ENCODE measurements at regions not wholly inside any gene's neighbourhood (a gene's known extent, or its start where the extent isn't known, plus 50 kb on each side); places are given as distances from the start of the nearest gene placed in this dataset.

- H3K4me1 ChIP-seq (ENCODE audit: control insufficient read depth in 5 of 5, insufficient read depth in 5 of 5, low read length in 5 of 5), result peaks cover 0 to 36% (median 0%) of the 10 kb centered on the region in 5 donors
- no peaks in the 10 kb centered on the region for H3K9me3 ChIP-seq (ENCODE audit: control insufficient read depth in 4 of 4, insufficient read depth in 3 of 4, low read length in 3 of 4)
- H3K27ac ChIP-seq (ENCODE audit: low read depth in 1 of 2, low read length in 1 of 2), result no peak overlapping the region
- no peaks in the 10 kb centered on the region for H3K36me3 ChIP-seq (ENCODE audit: control insufficient read depth in 4 of 4, insufficient read depth in 4 of 4, low read length in 4 of 4)
- DNase-seq (peak in 2 of 3 donors; percentile 75 to 84), ATAC-seq (ENCODE audit: insufficient read depth, low FRiP score) (no peak)
- no peak overlapping the region for H3K4me3 ChIP-seq
- no peaks in the 10 kb centered on the region for H3K27me3 ChIP-seq (ENCODE audit: control insufficient read depth in 3 of 3, insufficient read depth in 3 of 3, low read length in 2 of 3)
- no peak overlapping the region for H3K9ac ChIP-seq (ENCODE audit: insufficient read depth in 1 of 2, low read length in 2 of 2)
- TF ChIP-seq, protein P1, sequence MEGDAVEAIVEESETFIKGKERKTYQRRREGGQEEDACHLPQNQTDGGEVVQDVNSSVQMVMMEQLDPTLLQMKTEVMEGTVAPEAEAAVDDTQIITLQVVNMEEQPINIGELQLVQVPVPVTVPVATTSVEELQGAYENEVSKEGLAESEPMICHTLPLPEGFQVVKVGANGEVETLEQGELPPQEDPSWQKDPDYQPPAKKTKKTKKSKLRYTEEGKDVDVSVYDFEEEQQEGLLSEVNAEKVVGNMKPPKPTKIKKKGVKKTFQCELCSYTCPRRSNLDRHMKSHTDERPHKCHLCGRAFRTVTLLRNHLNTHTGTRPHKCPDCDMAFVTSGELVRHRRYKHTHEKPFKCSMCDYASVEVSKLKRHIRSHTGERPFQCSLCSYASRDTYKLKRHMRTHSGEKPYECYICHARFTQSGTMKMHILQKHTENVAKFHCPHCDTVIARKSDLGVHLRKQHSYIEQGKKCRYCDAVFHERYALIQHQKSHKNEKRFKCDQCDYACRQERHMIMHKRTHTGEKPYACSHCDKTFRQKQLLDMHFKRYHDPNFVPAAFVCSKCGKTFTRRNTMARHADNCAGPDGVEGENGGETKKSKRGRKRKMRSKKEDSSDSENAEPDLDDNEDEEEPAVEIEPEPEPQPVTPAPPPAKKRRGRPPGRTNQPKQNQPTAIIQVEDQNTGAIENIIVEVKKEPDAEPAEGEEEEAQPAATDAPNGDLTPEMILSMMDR (IDR thresholded peaks at IDR 0.05; ENCODE audit: control extremely low read depth, extremely low read depth), result no peak
Observed at GRCh38 chr11:26143566-26144290, 188.2 kb upstream of the ANO3 start.

DNA sequence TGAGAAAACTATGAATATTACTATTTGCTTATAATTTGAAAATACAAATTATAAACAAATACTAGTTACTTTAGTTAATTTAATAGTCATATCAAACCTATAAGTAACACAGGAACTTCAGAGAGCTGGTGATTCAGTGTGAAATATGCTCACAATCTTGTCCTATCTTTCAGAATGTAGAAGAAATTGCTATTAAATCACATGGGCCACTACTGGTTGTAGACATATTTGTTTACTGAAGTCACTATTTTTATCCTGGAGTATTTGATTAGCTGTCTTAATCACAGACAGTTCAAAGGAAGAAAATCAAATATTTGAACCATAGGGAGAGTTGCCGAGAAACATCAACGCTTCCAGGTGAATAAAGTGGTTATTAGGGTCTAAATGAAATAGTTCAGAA lies 187.6 kb upstream of the ANO3 start:
- Histone ChIP-seq H3K9ac (ENCODE audit: insufficient read depth in 1 of 2, low read length in 2 of 2) (no peak overlapping the region), H3K27me3 (ENCODE audit: control insufficient read depth in 3 of 3, insufficient read depth in 3 of 3, low read length in 2 of 3) (no peaks in the 10 kb centered on the region), H3K36me3 (ENCODE audit: control insufficient read depth in 4 of 4, insufficient read depth in 4 of 4, low read length in 4 of 4) (no peaks in the 10 kb centered on the region), H3K9me3 (ENCODE audit: control insufficient read depth in 4 of 4, insufficient read depth in 3 of 4, low read length in 3 of 4) (no peaks in the 10 kb centered on the region), H3K4me1 (ENCODE audit: control insufficient read depth in 5 of 5, insufficient read depth in 5 of 5, low read length in 5 of 5) (peaks cover 0 to 36% (median 0%) of the 10 kb centered on the region in 5 donors), H3K4me3 (no peak overlapping the region), H3K27ac (ENCODE audit: low read depth in 1 of 2, low read length in 1 of 2) (no peak overlapping the region)
- WGBS, 2 donors, result 20 to 81% methylated on average over 2 of the region's 2 CpGs
- TF ChIP-seq, protein P1 (IDR thresholded peaks at IDR 0.05; ENCODE audit: control extremely low read depth, extremely low read depth), result no peak
- ATAC-seq (ENCODE audit: insufficient read depth, low FRiP score), result no peak
- peak in 1 of 3 donors; percentile 49 for DNase-seq

- no peak overlapping the region for H3K4me3 ChIP-seq
- no peaks in the 10 kb centered on the region for H3K36me3 ChIP-seq (ENCODE audit: control insufficient read depth in 4 of 4, insufficient read depth in 4 of 4, low read length in 4 of 4)
- H3K27ac ChIP-seq (ENCODE audit: low read depth in 1 of 2, low read length in 1 of 2), result no peak overlapping the region
- H3K9ac ChIP-seq (ENCODE audit: insufficient read depth in 1 of 2, low read length in 2 of 2), result no peak overlapping the region
- ATAC-seq (ENCODE audit: insufficient read depth, low FRiP score), result no peak
- no peaks in the 10 kb centered on the region for H3K9me3 ChIP-seq (ENCODE audit: control insufficient read depth in 4 of 4, insufficient read depth in 3 of 4, low read length in 3 of 4)
- no peak for DNase-seq
- TF ChIP-seq, protein P1 (IDR thresholded peaks at IDR 0.05; ENCODE audit: control extremely low read depth, extremely low read depth), result no peak
- peaks cover 0 to 36% (median 0%) of the 10 kb centered on the region in 5 donors for H3K4me1 ChIP-seq (ENCODE audit: control insufficient read depth in 5 of 5, insufficient read depth in 5 of 5, low read length in 5 of 5)
- no peaks in the 10 kb centered on the region for H3K27me3 ChIP-seq (ENCODE audit: control insufficient read depth in 3 of 3, insufficient read depth in 3 of 3, low read length in 2 of 3)
Observed at GRCh38 chr11:26144911-26145310, 187.0 kb upstream of the ANO3 start.

DNA sequence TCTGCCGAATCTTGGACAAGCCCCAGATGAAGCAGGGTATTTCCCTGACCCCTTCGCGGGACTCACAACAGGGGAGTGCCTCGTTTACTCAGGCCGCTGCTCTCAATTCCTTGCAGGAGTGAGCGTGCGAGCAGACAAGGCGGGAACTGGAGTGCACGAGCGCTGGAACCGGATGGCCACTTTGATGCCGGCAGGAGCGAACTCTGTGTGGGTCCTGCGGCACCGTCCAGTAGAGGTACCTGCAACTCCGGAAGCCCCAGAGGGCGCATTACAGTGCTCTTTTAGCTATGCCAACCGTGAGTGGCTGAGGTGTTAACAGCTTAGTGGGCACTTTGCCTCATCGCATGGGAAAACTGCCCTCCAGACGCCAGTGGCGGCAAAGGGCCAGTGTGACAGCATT lies 182.3 kb upstream of the ANO3 start:
- no peak overlapping the region for H3K27ac ChIP-seq (ENCODE audit: low read depth in 1 of 2, low read length in 1 of 2)
- DNase-seq, result no peak
- H3K36me3 ChIP-seq (ENCODE audit: control insufficient read depth in 4 of 4, insufficient read depth in 4 of 4, low read length in 4 of 4), result no peaks in the 10 kb centered on the region
- no peak overlapping the region for H3K9ac ChIP-seq (ENCODE audit: insufficient read depth in 1 of 2, low read length in 2 of 2)
- WGBS, 2 donors, result 96% methylated on average over 21 of the region's 21 CpGs
- no peaks in the 10 kb centered on the region for H3K9me3 ChIP-seq (ENCODE audit: control insufficient read depth in 4 of 4, insufficient read depth in 3 of 4, low read length in 3 of 4)
- no peak for ATAC-seq (ENCODE audit: insufficient read depth, low FRiP score)
- H3K4me1 ChIP-seq (ENCODE audit: control insufficient read depth in 5 of 5, insufficient read depth in 5 of 5, low read length in 5 of 5), result peaks cover 0 to 8% (median 0%) of the 10 kb centered on the region in 5 donors
- no peak overlapping the region for H3K4me3 ChIP-seq
- TF ChIP-seq, protein P1 (IDR thresholded peaks at IDR 0.05; ENCODE audit: control extremely low read depth, extremely low read depth), result no peak
- no peaks in the 10 kb centered on the region for H3K27me3 ChIP-seq (ENCODE audit: control insufficient read depth in 3 of 3, insufficient read depth in 3 of 3, low read length in 2 of 3)
